ENCODE measurements at regions not wholly inside any gene's neighbourhood (a gene's known extent, or its start where the extent isn't known, plus 50 kb on each side); places are given as distances from the start of the nearest gene placed in this dataset.

DNA sequence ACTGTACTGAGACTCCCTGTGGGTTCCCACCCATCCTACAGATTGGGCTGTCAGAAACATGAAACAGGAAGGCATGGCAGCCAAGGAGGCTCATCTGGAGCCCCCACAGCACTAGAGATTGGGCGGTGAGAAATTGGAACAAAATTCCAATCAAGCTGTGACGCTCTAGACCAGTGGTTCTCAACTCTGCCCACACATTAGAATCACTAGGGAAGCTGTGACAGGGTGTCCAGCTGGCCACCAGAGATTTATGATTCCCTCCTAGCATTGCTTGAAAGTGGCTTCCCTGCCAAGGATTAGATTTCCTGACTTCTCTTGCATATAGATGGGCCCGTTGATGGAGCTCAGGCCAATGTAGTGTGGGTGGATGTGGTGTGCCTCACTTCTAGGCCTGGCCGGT, 187.5 kb upstream of the ZC3H12A start:
- H3K27me3 ChIP-seq (ENCODE audit: insufficient read depth) = no peaks in the 10 kb centered on the region
- no peak overlapping the region for H3K27ac ChIP-seq (ENCODE audit: low read depth)
- 0 out of 3 replicates have a peak, but pooled peaks cover 4% of the 10 kb centered on the region for H3K4me1 Mint-ChIP-seq
- no peak overlapping the region for H3K4me3 Mint-ChIP-seq
- H3F3A ChIP-seq (replicated peaks; ENCODE audit: low read depth) = no peaks in the 10 kb centered on the region
- H3K4me2 ChIP-seq = no peak overlapping the region
- no peaks in the 10 kb centered on the region for H3K9me2 ChIP-seq (ENCODE audit: insufficient read depth)
- no peaks in the 10 kb centered on the region for H3K36me3 ChIP-seq (ENCODE audit: insufficient read depth)
- ATAC-seq (no peak), DNase-seq (ENCODE audit: low spot score) (no peak)
- no peaks in the 10 kb centered on the region for H4K20me1 ChIP-seq (replicated peaks; ENCODE audit: insufficient read depth)
- H3K27me3 Mint-ChIP-seq (ENCODE audit: insufficient read depth, low read depth, poor library complexity) = peaks cover 9% of the 10 kb centered on the region
- H3K27ac Mint-ChIP-seq = no peak overlapping the region
- no peak for TF ChIP-seq NANOG (IDR thresholded peaks at IDR 0.05; ENCODE audit: borderline replicate concordance)
- no peak overlapping the region for H2AFZ ChIP-seq
- no peaks in the 10 kb centered on the region for H3K9me3 Mint-ChIP-seq
- no peaks in the 10 kb centered on the region for H3K36me3 Mint-ChIP-seq (ENCODE audit: low read depth)
- H3K4me1 ChIP-seq (ENCODE audit: insufficient read depth) = peaks cover 1% of the 10 kb centered on the region; the same call in 1 of the 2 replicates
- no peaks in the 10 kb centered on the region for H3K79me2 ChIP-seq (replicated peaks; ENCODE audit: insufficient read depth)
- no peak overlapping the region for H3K4me3 ChIP-seq

DNA sequence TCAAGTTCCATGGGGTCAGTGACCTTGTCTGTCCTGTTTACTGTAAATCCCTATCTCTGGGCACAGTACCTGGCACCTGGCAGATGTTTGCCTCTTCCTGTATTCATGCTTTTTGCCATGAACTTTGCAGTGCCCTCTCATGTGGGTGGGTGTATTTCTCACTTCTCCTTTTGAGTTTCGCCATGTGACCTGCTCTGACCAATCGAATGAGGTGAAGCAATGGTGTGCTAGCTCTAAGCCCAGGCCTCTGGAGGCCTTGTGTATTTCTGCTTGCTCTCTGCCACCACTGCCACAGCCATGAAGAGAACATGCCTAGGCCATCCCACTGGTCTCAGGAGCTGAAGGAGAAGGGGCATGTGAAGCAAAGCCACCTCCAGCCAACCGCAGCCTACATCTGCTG, 185.5 kb upstream of the ZC3H12A start:
- H3K27me3 ChIP-seq (ENCODE audit: insufficient read depth) = no peaks in the 10 kb centered on the region
- no peak overlapping the region for H3K4me3 Mint-ChIP-seq
- H3K36me3 Mint-ChIP-seq (ENCODE audit: low read depth) = no peaks in the 10 kb centered on the region
- no peaks in the 10 kb centered on the region for H4K20me1 ChIP-seq (replicated peaks; ENCODE audit: insufficient read depth)
- no peak overlapping the region for H3K27ac Mint-ChIP-seq
- no peaks in the 10 kb centered on the region for H3K9me3 Mint-ChIP-seq
- ATAC-seq (no peak), DNase-seq (ENCODE audit: low spot score) (no peak)
- peaks cover 7% of the 10 kb centered on the region for H3K27me3 Mint-ChIP-seq (ENCODE audit: insufficient read depth, low read depth, poor library complexity)
- H3K4me3 ChIP-seq = no peak overlapping the region
- peaks cover 10% of the 10 kb centered on the region; the same call in 1 of the 2 replicates for H3K4me1 ChIP-seq (ENCODE audit: insufficient read depth)
- H3K79me2 ChIP-seq (replicated peaks; ENCODE audit: insufficient read depth) = no peaks in the 10 kb centered on the region
- no peaks in the 10 kb centered on the region for H3K9me2 ChIP-seq (ENCODE audit: insufficient read depth)
- no peak overlapping the region for H3K27ac ChIP-seq (ENCODE audit: low read depth)
- no peaks in the 10 kb centered on the region for H3K36me3 ChIP-seq (ENCODE audit: insufficient read depth)
- no peak overlapping the region; the same call in 1 of the 2 replicates for H2AFZ ChIP-seq
- H3K4me1 Mint-ChIP-seq = peaks cover 6% of the 10 kb centered on the region; the same call in 2 of the 3 replicates
- H3F3A ChIP-seq (replicated peaks; ENCODE audit: low read depth) = no peaks in the 10 kb centered on the region
- no peak overlapping the region for H3K4me2 ChIP-seq
- TF ChIP-seq ZNF331 (CRISPR knock-in tag; IDR thresholded peaks at IDR 0.05; ENCODE audit: low read depth) (no peak), NANOG (IDR thresholded peaks at IDR 0.05; ENCODE audit: borderline replicate concordance) (no peak), STAT1 (IDR thresholded peaks at IDR 0.05; ENCODE audit: unreplicated experiment) (no peak), EZH2phosphoT487 (IDR thresholded peaks at IDR 0.05; ENCODE audit: unreplicated experiment) (no peak), POLR2AphosphoS5 (IDR thresholded peaks at IDR 0.05; ENCODE audit: low read depth) (no peak), JUNB (IDR thresholded peaks at IDR 0.05; ENCODE audit: unreplicated experiment) (no peak)
- TF ChIP-seq, protein P1, sequence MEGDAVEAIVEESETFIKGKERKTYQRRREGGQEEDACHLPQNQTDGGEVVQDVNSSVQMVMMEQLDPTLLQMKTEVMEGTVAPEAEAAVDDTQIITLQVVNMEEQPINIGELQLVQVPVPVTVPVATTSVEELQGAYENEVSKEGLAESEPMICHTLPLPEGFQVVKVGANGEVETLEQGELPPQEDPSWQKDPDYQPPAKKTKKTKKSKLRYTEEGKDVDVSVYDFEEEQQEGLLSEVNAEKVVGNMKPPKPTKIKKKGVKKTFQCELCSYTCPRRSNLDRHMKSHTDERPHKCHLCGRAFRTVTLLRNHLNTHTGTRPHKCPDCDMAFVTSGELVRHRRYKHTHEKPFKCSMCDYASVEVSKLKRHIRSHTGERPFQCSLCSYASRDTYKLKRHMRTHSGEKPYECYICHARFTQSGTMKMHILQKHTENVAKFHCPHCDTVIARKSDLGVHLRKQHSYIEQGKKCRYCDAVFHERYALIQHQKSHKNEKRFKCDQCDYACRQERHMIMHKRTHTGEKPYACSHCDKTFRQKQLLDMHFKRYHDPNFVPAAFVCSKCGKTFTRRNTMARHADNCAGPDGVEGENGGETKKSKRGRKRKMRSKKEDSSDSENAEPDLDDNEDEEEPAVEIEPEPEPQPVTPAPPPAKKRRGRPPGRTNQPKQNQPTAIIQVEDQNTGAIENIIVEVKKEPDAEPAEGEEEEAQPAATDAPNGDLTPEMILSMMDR (conservative IDR thresholded peaks at IDR 0.05; ENCODE audit: low read depth in 2 of 2) = no peak
- TF ChIP-seq, protein P2, sequence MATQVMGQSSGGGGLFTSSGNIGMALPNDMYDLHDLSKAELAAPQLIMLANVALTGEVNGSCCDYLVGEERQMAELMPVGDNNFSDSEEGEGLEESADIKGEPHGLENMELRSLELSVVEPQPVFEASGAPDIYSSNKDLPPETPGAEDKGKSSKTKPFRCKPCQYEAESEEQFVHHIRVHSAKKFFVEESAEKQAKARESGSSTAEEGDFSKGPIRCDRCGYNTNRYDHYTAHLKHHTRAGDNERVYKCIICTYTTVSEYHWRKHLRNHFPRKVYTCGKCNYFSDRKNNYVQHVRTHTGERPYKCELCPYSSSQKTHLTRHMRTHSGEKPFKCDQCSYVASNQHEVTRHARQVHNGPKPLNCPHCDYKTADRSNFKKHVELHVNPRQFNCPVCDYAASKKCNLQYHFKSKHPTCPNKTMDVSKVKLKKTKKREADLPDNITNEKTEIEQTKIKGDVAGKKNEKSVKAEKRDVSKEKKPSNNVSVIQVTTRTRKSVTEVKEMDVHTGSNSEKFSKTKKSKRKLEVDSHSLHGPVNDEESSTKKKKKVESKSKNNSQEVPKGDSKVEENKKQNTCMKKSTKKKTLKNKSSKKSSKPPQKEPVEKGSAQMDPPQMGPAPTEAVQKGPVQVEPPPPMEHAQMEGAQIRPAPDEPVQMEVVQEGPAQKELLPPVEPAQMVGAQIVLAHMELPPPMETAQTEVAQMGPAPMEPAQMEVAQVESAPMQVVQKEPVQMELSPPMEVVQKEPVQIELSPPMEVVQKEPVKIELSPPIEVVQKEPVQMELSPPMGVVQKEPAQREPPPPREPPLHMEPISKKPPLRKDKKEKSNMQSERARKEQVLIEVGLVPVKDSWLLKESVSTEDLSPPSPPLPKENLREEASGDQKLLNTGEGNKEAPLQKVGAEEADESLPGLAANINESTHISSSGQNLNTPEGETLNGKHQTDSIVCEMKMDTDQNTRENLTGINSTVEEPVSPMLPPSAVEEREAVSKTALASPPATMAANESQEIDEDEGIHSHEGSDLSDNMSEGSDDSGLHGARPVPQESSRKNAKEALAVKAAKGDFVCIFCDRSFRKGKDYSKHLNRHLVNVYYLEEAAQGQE (IDR thresholded peaks at IDR 0.05; ENCODE audit: unreplicated experiment) = no peak
- TF ChIP-seq, protein P3, sequence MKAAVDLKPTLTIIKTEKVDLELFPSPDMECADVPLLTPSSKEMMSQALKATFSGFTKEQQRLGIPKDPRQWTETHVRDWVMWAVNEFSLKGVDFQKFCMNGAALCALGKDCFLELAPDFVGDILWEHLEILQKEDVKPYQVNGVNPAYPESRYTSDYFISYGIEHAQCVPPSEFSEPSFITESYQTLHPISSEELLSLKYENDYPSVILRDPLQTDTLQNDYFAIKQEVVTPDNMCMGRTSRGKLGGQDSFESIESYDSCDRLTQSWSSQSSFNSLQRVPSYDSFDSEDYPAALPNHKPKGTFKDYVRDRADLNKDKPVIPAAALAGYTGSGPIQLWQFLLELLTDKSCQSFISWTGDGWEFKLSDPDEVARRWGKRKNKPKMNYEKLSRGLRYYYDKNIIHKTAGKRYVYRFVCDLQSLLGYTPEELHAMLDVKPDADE (IDR thresholded peaks at IDR 0.05) = no peak
- TF ChIP-seq, protein P4, sequence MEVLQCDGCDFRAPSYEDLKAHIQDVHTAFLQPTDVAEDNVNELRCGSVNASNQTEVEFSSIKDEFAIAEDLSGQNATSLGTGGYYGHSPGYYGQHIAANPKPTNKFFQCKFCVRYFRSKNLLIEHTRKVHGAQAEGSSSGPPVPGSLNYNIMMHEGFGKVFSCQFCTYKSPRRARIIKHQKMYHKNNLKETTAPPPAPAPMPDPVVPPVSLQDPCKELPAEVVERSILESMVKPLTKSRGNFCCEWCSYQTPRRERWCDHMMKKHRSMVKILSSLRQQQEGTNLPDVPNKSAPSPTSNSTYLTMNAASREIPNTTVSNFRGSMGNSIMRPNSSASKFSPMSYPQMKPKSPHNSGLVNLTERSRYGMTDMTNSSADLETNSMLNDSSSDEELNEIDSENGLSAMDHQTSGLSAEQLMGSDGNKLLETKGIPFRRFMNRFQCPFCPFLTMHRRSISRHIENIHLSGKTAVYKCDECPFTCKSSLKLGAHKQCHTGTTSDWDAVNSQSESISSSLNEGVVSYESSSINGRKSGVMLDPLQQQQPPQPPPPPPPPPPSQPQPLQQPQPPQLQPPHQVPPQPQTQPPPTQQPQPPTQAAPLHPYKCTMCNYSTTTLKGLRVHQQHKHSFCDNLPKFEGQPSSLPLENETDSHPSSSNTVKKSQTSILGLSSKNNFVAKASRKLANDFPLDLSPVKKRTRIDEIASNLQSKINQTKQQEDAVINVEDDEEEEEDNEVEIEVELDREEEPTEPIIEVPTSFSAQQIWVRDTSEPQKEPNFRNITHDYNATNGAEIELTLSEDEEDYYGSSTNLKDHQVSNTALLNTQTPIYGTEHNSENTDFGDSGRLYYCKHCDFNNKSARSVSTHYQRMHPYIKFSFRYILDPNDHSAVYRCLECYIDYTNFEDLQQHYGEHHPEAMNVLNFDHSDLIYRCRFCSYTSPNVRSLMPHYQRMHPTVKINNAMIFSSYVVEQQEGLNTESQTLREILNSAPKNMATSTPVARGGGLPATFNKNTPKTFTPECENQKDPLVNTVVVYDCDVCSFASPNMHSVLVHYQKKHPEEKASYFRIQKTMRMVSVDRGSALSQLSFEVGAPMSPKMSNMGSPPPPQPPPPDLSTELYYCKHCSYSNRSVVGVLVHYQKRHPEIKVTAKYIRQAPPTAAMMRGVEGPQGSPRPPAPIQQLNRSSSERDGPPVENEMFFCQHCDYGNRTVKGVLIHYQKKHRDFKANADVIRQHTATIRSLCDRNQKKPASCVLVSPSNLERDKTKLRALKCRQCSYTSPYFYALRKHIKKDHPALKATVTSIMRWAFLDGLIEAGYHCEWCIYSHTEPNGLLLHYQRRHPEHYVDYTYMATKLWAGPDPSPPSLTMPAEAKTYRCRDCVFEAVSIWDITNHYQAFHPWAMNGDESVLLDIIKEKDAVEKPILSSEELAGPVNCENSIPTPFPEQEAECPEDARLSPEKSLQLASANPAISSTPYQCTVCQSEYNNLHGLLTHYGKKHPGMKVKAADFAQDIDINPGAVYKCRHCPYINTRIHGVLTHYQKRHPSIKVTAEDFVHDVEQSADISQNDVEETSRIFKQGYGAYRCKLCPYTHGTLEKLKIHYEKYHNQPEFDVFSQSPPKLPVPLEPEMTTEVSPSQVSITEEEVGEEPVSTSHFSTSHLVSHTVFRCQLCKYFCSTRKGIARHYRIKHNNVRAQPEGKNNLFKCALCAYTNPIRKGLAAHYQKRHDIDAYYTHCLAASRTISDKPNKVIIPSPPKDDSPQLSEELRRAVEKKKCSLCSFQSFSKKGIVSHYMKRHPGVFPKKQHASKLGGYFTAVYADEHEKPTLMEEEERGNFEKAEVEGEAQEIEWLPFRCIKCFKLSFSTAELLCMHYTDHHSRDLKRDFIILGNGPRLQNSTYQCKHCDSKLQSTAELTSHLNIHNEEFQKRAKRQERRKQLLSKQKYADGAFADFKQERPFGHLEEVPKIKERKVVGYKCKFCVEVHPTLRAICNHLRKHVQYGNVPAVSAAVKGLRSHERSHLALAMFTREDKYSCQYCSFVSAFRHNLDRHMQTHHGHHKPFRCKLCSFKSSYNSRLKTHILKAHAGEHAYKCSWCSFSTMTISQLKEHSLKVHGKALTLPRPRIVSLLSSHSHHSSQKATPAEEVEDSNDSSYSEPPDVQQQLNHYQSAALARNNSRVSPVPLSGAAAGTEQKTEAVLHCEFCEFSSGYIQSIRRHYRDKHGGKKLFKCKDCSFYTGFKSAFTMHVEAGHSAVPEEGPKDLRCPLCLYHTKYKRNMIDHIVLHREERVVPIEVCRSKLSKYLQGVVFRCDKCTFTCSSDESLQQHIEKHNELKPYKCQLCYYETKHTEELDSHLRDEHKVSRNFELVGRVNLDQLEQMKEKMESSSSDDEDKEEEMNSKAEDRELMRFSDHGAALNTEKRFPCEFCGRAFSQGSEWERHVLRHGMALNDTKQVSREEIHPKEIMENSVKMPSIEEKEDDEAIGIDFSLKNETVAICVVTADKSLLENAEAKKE (CRISPR knock-in tag; IDR thresholded peaks at IDR 0.05) = no peak
